H1 (cell line): ENCODE measurements at regions not wholly inside any gene's neighbourhood (a gene's known extent, or its start where the extent isn't known, plus 50 kb on each side); places are given as distances from the start of the nearest gene placed in this dataset.

Experiments used
- KDM1A ChIP-seq: fragments of 200-600, 300-600 bp; sonication (generic); IDR thresholded peaks from 2 replicates; pipeline ENCODE4 v1.7.1; 2016; ENCODE audit warnings: mild to moderate bottlenecking, low read length, borderline replicate concordance
- KDM5A ChIP-seq: fragments of 200-600 bp; IDR thresholded peaks from 2 replicates; pipeline ENCODE4 v1.7.1; 2012; ENCODE audit warnings: mild to moderate bottlenecking, low read length, inconsistent platforms, mixed read lengths
- RXRA ChIP-seq: IDR thresholded peaks from 2 replicates; pipeline ENCODE4 v1.6.1; 2011; ENCODE audit warnings: low read depth, mild to moderate bottlenecking, low read length, moderate library complexity; ENCODE audit not compliant: insufficient read depth
- TAF1 ChIP-seq: IDR thresholded peaks from 2 replicates; pipeline ENCODE4 v1.6.1; 2011; ENCODE audit warnings: mild to moderate bottlenecking, low read depth, low read length
- TF ChIP-seq, protein P1 (sequence below): fragments of 300-600 bp; sonication (generic); IDR thresholded peaks from 2 replicates; pipeline ENCODE4 v1.7.1; 2012; ENCODE audit warnings: low read length, moderate library complexity, mild to moderate bottlenecking, inconsistent platforms; ENCODE audit not compliant: insufficient replicate concordance
- TF ChIP-seq, protein P2 (sequence below): IDR thresholded peaks from 2 replicates; pipeline ENCODE4 v1.6.1; 2012; ENCODE audit warnings: inconsistent platforms

DNA sequence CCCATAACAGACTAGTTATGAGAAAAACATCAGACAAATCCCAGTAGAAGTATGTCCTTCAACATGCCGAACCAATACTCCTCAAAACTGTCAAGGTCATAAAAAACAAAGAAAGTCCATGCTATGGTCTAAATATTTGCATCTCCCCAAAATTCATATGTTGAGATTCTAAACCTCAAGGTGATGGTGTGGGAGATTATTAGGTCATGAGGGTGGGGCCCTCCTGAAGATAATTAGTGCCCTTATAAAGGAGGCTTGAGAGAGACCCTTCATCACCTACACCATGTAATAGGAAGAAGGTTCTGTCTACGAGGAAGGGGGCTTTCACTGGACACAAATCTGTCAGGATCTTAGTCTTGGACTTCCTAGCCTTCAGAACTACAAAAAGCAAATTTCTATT lies 118.6 kb upstream of the GUCY1A2 start (continued):
- TF ChIP-seq, protein P1, sequence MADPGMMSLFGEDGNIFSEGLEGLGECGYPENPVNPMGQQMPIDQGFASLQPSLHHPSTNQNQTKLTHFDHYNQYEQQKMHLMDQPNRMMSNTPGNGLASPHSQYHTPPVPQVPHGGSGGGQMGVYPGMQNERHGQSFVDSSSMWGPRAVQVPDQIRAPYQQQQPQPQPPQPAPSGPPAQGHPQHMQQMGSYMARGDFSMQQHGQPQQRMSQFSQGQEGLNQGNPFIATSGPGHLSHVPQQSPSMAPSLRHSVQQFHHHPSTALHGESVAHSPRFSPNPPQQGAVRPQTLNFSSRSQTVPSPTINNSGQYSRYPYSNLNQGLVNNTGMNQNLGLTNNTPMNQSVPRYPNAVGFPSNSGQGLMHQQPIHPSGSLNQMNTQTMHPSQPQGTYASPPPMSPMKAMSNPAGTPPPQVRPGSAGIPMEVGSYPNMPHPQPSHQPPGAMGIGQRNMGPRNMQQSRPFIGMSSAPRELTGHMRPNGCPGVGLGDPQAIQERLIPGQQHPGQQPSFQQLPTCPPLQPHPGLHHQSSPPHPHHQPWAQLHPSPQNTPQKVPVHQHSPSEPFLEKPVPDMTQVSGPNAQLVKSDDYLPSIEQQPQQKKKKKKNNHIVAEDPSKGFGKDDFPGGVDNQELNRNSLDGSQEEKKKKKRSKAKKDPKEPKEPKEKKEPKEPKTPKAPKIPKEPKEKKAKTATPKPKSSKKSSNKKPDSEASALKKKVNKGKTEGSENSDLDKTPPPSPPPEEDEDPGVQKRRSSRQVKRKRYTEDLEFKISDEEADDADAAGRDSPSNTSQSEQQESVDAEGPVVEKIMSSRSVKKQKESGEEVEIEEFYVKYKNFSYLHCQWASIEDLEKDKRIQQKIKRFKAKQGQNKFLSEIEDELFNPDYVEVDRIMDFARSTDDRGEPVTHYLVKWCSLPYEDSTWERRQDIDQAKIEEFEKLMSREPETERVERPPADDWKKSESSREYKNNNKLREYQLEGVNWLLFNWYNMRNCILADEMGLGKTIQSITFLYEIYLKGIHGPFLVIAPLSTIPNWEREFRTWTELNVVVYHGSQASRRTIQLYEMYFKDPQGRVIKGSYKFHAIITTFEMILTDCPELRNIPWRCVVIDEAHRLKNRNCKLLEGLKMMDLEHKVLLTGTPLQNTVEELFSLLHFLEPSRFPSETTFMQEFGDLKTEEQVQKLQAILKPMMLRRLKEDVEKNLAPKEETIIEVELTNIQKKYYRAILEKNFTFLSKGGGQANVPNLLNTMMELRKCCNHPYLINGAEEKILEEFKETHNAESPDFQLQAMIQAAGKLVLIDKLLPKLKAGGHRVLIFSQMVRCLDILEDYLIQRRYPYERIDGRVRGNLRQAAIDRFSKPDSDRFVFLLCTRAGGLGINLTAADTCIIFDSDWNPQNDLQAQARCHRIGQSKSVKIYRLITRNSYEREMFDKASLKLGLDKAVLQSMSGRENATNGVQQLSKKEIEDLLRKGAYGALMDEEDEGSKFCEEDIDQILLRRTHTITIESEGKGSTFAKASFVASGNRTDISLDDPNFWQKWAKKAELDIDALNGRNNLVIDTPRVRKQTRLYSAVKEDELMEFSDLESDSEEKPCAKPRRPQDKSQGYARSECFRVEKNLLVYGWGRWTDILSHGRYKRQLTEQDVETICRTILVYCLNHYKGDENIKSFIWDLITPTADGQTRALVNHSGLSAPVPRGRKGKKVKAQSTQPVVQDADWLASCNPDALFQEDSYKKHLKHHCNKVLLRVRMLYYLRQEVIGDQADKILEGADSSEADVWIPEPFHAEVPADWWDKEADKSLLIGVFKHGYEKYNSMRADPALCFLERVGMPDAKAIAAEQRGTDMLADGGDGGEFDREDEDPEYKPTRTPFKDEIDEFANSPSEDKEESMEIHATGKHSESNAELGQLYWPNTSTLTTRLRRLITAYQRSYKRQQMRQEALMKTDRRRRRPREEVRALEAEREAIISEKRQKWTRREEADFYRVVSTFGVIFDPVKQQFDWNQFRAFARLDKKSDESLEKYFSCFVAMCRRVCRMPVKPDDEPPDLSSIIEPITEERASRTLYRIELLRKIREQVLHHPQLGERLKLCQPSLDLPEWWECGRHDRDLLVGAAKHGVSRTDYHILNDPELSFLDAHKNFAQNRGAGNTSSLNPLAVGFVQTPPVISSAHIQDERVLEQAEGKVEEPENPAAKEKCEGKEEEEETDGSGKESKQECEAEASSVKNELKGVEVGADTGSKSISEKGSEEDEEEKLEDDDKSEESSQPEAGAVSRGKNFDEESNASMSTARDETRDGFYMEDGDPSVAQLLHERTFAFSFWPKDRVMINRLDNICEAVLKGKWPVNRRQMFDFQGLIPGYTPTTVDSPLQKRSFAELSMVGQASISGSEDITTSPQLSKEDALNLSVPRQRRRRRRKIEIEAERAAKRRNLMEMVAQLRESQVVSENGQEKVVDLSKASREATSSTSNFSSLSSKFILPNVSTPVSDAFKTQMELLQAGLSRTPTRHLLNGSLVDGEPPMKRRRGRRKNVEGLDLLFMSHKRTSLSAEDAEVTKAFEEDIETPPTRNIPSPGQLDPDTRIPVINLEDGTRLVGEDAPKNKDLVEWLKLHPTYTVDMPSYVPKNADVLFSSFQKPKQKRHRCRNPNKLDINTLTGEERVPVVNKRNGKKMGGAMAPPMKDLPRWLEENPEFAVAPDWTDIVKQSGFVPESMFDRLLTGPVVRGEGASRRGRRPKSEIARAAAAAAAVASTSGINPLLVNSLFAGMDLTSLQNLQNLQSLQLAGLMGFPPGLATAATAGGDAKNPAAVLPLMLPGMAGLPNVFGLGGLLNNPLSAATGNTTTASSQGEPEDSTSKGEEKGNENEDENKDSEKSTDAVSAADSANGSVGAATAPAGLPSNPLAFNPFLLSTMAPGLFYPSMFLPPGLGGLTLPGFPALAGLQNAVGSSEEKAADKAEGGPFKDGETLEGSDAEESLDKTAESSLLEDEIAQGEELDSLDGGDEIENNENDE, result no peak
- TF ChIP-seq KDM5A, result no peak
- TF ChIP-seq, protein P2, sequence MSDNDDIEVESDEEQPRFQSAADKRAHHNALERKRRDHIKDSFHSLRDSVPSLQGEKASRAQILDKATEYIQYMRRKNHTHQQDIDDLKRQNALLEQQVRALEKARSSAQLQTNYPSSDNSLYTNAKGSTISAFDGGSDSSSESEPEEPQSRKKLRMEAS, result no peak
- no peak for TF ChIP-seq KDM1A
- TF ChIP-seq TAF1, result no peak
- no peak for TF ChIP-seq RXRA
- TF ChIP-seq, all 59 proteins: peak for 0
